Activated CD4-positive, CD25-positive, alpha-beta regulatory T cell treated with anti-CD3 and anti-CD28 coated beads, Interleukin-2, amount 50 U/mL, for 72 hours (primary cell): ENCODE measurements at regions not wholly inside any gene's neighbourhood (a gene's known extent, or its start where the extent isn't known, plus 50 kb on each side); places are given as distances from the start of the nearest gene placed in this dataset.
"Not testable (repeated sequence)": the region's sequence is repeated elsewhere in the genome, so short reads cannot be mapped to it uniquely, and the experiment has no call there.

Source experiments
- DNase-seq: peaks from one replicate; pipeline ENCODE4 v3.0.0; 2021

- DNase-seq = no peak
Observed at GRCh38 chr6:48986845-48987244, 476.2 kb downstream of the MMUT start.

GRCh38 chr6:48986105-48986504 lies 476.9 kb downstream of the MMUT start:
- no peak for DNase-seq

DNA sequence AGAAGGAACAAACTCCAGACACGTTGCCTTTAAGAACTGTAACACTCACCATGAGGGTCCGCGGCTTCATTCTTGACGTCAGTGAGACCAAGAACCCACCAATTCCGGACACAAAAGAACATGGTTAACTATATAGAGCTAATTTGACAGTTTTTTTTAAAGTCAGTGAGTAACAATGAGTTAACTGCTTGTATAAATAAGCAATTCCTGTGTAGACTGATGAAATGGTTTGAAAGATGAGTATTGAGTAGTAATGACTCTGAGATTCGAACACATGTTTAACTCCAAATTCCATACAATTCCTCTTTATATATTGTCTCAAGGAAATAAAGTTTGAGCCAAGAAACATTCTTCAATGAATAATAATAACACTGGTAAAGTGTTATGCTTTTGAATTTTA lies 478.0 kb downstream of the MMUT start:
- no peak for DNase-seq

GRCh38 chr6:48983968-48984367 lies 479.1 kb downstream of the MMUT start:
- not testable (repeated sequence) for DNase-seq

DNA sequence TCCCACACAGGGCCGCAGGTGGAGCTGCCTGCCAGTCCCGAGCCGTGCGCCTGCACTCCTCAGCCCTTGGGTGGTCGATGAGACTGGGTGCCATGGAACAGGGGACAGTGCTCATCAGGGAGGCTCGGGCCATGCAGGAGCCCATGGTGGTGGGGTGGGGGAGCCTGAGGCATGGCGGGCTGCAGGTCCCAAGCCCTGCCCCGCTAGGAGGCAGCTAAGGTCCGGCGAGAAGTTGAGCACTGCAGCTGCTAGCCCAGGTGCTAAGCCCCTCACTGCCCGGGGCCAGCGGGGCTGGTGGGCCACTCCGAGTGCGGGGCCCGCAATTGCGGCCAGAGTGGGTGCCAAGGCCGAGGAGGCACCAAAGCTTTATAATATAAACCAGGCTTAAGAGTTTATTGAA lies 479.7 kb downstream of the MMUT start:
- no peak for DNase-seq

DNA sequence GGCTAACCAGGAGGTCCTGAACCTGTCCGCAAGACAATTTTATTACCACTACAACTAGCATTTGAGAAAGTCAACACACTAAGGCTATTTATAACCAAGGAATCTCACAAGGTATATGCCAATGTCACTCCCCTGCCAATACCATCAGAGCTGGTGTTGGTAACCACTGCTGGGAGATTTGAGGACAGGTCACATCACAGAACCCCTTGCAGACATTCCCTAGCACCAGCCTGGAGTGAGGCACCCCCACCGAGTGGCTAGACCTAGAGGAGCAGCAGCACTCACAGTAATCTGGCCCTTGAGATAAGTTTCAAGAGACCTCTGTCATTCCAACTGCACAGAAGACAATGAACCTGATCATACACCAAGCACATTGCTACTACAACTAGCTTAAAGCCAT lies 483.2 kb downstream of the MMUT start:
- no peak for DNase-seq

DNA sequence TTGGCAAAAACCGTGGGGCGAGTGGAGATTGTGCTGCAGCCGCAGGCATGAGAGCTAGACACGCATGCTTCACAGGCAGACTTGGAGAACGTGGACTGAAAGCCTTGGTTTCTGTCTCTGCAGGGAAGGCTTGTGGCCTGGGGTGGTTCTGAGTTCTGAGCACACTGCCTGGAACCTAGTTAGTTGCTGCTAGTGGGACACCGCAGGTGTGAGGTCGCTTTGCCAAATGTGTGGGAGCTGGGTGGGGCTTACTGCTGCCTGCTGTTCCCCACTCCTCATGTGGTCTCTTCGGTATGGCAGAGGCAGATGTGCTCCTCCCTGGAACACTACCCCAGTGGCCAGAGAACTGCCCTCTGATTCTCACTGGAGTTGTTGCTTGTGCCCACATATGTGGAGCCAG lies 484.0 kb downstream of the MMUT start:
- no peak for DNase-seq

DNA sequence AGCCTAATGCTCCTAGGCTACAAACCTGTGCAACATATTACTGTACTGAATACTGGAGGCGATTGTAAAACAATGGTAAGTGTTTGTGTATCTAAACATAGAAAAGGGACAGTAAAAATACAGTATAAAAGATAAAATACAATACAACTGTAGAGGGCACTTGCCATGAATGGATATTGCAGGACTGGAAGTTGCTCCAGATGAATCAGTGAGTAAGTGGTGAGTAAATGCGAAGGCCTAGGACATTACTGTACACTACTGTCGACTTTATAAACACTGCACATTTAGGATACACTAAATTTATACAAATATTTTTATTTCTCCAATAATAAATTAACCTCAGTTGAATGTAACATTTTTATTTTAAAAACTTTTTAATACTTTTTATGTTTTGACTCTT lies 485.0 kb downstream of the MMUT start:
- DNase-seq = no peak

GRCh38 chr6:48977573-48977972 lies 485.5 kb downstream of the MMUT start:
- no peak for DNase-seq

- no peak for DNase-seq
Observed at GRCh38 chr6:48973491-48973890, 489.6 kb downstream of the MMUT start.

- no peak for DNase-seq
Observed at GRCh38 chr6:48961781-48962415, 501.2 kb downstream of the MMUT start.

DNA sequence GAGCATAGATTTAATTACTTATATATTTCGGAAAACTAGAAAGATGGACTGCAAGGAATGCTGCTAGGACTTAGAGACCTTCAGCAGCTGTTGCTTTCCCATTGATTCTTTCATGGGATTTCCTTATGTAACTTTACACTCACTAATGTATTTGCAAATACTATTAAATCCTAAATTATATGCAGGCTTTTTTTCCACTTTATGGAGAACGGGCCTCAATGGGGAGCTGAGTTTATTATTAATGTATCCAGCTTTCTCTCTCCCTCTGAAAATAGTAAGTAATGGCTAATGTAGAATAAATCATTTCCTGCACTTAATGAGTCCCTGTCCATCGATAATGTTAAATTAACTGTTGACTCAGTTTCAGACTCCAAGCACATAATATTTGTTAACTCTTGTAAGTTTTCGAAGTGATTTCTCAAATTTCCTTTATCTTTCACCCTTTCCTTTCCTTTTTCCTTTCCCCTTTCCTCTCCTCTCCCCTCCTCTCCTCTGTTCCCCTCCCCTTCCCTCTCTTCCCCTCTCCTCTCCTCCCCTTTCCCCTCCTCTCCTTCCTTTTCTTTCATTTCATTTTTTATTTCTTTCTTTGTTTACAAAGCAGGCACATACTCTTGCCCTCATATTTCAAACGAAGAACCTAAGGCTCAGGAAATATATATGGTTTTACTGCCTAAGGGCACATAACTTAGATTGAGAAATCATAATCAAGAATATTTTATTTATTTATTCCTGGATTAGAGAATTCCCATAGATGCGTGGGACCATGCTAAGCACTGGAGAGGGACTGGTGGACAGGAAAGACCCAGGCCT lies 503.6 kb downstream of the MMUT start:
- no peak for DNase-seq

DNA sequence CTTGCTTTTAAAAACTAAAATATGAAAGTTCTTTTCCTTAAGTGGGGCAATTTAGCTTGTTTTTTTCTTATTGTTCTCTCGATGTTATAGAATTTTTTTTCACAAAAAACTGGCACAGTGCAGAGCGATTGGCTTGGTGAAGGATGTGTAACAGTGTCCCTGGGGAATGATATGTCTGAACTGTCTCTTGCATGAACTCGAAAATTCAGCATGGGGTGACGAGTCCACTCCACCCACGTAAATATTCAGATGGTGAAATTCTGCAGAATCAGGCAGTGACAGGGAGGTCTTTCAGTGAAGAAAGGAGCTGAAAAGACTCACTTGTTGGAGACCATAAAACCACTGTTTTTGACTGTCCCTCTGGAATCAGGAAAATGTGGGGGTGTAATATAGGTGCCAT lies 505.3 kb downstream of the MMUT start:
- no peak for DNase-seq

DNA sequence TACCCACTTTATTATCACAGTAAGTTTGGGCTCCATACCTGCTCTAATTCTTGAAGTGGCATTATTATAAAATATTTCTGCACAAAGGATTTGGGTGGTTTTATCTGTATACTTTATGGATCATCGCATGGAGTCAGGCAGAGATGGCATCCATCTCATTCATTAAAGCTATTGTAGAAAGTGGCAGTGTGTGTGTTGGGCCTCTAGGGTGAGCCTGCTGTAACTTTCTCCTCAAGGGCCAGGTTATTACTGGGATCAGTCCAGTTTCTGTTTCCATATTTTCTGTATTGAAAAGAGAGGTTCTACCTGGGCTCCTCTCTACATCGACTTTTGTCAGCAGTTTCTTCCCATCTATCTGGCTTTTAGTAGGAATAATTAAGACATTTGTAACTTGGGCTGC lies 511.1 kb downstream of the MMUT start:
- no peak for DNase-seq

DNA sequence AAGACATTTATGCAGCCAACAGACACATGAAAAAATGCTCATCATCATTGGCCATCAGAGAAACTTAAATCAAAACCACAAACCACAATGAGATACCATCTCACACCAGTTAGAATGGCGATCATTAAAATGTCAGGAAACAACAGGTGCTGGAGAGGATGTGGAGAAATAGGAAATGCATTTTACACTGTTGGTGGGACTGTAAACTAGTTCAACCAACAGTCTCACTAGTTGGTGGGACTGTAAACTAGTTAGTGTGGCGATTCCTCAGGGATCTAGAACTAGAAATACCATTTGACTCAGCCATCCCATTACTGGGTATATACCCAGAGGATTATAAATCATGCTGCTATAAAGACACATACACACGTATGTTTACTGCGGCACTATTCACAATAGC lies 518.8 kb downstream of the MMUT start:
- not testable (repeated sequence) for DNase-seq

DNA sequence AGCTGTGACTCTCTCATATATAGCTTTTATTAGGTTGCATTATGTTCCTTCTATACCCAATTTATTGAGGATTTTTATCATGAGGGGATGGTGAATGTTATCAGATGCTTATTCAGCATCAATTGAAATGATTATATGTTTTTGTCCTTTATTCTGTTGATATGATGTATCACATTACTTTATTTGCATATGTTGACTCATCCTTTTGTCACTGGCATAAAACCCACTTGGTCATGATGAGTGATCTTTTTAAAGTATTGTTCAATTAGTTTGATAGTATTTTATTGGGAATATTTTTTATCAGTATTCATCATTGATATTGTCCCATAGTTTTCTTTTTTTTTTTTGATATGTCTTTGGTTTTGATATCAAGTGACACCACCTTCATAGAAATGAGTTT lies 529.9 kb downstream of the MMUT start:
- no peak for DNase-seq

DNA sequence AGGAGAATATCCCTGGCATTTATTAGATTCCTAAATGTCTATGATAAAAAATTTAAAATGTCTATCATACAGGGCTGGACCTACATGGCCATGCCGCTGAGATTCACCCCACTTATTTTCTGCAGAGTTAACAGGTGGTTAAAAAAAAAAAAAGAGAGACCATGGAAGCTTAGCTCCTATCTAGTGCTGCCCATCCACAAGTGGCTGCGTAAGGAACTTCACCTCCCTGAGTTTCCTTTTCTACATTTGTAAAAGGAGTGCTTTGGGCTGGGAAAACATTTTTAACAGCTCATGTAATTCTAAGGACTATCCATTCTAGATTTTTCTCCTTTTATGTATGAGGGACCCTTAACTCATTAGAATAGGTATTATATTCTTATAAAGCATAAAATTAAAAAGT lies 534.1 kb downstream of the MMUT start:
- DNase-seq = no peak

DNA sequence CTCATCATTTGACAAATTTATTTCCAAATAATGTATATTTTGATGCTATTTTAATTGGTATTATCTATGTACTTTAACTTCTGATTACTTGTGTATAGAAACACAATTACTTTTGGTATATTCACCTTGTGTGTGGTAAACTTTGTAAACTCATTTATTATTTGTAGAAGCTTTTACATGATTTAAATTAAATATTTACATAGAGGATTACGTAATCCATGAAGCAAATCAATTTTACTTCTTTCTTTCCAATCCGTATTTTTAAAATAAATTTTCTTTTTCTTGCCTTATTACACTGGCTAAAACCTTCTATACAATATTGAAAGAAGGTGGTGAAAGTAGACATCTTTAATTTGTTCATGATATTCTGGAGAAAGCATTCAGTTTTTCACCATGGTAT lies 540.2 kb downstream of the MMUT start:
- no peak for DNase-seq

DNA sequence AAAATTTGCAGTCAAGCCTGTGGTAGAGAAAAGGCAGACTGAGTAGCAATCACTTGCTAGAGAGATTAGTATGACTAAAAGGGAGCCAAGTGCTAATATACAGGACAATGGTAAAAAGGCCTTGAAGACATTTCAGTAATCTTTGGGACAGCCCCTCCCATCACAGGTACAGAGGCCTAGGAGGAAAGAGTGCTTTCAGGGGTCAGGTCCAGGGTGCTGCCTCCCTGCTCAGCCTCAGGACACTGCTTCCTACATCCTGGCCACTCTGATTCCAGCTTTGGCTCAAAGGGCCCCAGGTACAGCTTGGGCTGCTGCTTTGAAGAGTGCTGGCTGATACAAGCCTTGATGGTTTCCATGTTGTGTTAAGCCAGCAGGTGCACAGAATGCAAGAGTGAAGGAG lies 543.5 kb downstream of the MMUT start:
- no peak for DNase-seq

- no peak for DNase-seq
Observed at GRCh38 chr6:48917233-48917632, 545.8 kb downstream of the MMUT start.

- DNase-seq = no peak
Observed at GRCh38 chr6:48916607-48917006, 546.4 kb downstream of the MMUT start.

- no peak for DNase-seq
Observed at GRCh38 chr6:48915591-48915990, 547.5 kb downstream of the MMUT start.

GRCh38 chr6:48912503-48912902 lies 550.5 kb downstream of the MMUT start:
- no peak for DNase-seq

DNA sequence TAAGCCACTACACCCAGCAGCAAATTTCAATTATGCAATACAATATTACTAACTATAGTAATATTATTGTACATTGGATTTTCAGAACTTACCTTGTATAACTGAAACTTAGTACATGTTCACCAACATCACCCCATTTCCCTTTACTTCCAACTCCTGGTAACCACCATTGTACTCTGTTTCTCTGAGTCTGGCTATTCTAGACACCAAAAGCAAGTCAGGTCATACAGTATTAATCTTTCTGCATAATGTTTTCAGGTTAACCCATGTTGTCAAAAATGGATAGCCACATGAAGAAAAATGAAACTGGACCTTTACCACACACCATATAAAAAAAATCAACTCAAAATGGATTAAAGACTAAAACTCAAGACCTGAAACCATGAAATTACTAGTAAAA lies 558.2 kb downstream of the MMUT start:
- DNase-seq = no peak

DNA sequence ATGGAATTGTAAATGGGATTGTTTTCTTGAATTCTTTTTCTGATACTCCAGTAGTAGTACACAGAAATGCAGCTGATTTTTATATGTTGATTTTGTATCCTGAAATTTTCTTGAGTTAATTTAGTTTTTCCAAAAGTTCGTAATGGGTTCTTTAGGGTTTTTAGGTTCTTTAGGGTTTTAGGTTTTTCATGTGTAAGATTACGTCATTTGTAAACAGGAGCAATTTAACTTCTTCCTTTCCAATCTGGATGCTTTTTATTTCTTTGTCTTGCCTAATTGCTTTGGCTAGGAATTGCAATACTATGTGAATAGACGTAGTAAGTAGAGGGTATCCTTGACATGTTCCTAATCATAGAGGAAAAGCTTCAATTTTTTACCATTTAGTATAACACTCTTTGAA lies 568.6 kb downstream of the MMUT start:
- no peak for DNase-seq
